ENCODE measurements at regions not wholly inside any gene's neighbourhood (a gene's known extent, or its start where the extent isn't known, plus 50 kb on each side); places are given as distances from the start of the nearest gene placed in this dataset.
A peak's percentile ranks its signal among the peaks of the same experiment; 100 is the strongest.
"Not testable (repeated sequence)": the region's sequence is repeated elsewhere in the genome, so short reads cannot be mapped to it uniquely, and the experiment has no call there.

- not testable (repeated sequence) for DNase-seq (ENCODE audit: low read depth in 2 of 2)
Observed at GRCh38 chr16:29237495-29237894, 169.0 kb downstream of the NPIPB11 start.

- not testable (repeated sequence) for DNase-seq (ENCODE audit: low read depth in 2 of 2)
Observed at GRCh38 chr16:29237023-29237422, 169.5 kb downstream of the NPIPB11 start.

DNA sequence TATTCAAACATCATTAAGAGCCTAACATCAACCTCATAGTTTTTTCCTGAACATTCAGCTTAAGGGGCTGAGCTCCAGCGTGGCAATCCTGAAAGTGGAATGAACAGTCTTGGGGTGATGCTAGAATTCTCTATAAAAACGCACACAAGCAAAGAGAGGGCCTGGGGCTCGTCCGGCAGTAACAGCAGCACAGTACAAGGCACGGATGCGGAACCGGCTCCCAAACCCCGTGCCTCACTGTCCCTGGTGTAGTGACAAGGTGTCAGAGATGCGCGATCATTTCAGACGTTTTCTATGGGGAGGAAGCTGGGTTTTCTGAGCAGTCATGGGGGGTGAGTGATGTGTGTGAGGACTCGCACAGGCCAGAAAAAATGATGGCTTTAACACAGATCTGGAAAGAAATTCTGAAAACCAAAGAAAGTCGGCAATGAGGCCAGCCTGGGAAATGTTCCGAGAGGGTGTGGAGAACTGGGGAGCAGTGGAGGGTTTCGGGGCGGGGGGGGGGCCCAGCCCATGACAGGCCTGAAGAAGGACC is 170.6 kb downstream of the NPIPB11 start:
- not testable (repeated sequence) for DNase-seq (ENCODE audit: low read depth in 2 of 2)

DNA sequence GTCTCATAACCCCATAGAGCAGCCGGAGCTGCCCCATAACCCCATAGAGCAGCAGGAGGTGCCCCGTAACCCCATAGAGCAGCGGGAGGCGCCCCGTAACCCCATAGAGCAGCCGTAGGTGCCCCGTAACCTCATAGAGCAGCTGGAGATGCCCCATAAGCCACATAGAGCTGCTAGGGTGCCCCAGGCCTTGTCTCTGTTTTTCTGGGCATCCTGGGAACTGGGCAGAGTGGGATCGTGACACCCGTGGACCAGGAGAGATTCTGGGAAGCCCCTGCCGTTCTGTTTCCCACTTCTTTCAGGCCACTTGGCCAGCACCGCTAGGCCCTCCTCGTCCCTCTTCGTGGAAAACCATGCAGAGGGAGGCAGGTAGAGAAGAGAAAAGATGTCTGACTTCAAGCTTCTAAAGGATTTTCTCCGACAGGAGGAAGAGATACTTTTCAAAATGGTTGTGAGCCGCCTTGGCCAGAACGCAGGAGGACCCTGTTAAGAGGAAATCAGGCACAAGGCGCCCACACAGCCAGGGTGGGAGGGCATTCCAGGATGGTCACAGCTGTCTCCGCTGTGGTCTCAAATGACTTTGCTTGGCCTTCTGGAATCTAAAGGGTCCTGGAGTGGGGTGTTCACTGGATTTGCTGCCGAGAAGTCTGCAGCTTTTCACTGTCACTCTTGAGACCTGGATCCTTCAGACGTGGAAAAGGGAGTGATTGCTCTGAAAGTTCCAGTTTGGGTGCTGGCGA is 171.8 kb downstream of the NPIPB11 start:
- DNase-seq (ENCODE audit: low read depth in 2 of 2): not testable (repeated sequence)

- not testable (repeated sequence) for DNase-seq (ENCODE audit: low read depth in 2 of 2)
Observed at GRCh38 chr16:29233705-29234404, 172.7 kb downstream of the NPIPB11 start.

DNA sequence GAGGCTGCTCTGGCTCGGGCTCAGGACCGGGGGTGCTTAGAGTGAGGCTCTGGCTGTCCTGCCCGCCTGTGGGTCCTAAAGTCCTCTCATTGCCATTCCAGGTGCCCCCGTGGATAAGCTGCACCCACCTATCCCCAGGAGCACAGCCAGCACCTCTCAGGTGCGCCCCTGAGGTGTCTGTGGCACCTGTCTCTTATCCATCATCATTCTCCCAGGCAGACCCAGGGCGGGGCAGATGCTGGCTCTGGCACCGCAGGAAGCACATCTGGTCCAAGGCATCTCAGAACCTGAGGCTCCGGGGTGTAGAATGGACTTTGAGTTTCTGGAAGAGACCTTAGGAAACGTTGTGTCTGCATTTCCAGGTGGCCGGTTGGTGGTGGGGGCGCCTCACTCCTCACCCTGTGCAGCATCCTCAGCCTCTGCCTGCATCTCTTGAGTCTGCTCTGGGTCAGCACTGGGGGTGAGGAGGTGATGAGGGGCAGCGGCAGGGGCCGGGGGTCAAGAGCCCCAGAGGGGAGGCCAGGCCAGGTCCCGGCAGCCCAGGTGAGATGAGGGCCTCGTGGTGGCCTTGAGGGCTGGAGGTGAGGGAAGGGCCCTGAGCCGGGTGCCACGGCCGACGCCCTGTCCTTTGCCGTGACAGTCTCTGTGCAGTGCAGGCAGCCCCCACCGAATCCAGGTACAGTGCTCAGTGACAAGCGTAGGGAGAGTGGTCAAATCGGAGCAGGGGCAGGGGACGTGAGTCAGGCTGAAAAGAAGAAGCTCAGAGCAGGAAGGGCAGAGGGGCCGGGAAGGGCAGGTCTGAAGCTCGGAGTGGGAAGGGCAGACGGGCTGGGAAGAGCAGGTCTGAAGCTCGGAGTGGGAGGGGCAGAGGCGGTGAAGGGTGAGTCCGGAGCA is 173.5 kb downstream of the NPIPB11 start:
- DNase-seq (ENCODE audit: low read depth in 2 of 2): no peak

DNA sequence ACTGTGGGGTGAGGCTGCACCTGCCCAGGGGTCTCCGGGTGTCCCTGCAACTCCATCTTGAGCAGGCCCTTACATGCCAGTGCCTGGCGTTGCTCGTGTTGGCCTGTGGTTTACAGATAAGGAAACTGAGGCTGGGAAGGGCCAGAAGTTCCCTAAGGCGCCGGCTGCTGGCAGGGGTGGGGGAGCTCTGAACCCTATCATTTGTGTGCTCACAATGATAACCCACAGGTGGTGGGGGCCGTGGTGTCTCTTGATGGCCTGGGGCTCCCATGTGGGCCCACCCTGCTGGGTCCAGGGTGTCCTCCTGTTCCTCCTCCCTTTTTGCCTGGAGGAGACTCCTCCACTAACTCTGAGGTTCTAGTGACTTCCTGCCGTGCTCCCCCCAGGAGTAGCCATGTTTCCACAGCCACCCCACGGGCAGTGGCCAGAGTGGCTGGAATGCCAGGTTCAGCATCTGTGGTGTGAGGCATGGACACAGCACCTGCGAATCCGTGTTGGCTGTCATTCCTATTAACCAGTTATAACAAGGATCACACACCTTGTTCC is 174.3 kb downstream of the NPIPB11 start:
- not testable (repeated sequence) for DNase-seq (ENCODE audit: low read depth in 2 of 2)

- DNase-seq (ENCODE audit: low read depth in 2 of 2): no peak
Observed at GRCh38 chr16:29231244-29231643, 175.3 kb downstream of the NPIPB11 start.

GRCh38 chr16:29230671-29231096 is 175.8 kb downstream of the NPIPB11 start:
- DNase-seq (ENCODE audit: low read depth in 2 of 2): no peak

DNA sequence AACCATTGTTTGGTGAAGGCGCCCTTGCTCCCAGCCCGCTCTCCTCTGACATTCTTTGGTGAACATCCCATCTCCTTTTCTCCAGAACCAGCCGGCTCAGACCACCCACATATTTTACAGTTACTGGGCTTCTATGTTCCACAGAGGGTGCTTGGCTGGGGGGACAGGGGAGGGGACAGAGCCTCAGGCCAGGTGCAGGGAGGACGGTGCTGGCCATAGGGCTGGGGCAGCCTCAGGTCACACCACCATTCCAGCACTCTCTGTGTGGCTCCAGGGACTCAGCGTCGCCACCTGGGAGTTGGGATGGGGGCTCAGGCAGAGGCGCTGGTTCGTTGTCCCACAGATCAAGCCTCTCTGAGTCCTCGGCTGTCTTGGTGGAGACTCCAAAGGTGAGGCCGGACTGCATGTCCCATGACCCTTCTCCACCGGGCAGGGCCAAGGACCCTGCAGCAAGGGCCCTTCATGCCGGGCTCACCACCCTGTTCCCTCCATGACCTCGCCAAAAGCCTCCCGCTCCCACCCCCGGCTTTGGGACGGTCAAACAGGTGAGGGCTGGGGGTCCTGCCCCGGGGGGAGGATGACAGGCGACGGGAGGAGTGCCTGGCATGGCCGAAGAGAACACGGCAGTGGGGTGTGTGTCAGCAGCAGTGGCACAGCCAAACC is 176.4 kb downstream of the NPIPB11 start:
- not testable (repeated sequence) for DNase-seq (ENCODE audit: low read depth in 2 of 2)

DNA sequence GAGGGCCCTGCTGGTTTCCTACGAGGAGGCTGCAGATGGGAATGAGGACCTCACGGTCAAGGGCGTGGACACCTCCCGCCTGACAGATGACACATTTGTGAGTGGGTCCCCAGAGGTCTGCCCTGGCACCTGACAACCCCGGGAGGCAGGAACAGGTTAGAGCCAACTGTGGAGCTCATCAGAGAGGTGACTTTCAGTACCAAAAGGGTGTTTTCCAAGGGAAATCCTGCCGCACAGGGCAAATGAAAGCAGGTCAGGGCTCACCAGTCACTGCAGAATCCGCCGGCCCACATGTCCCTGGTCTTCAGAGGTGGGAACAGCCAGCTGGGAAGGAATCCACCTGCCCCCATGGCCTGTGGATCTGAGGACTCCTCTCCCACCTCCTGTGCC is 176.9 kb downstream of the NPIPB11 start:
- not testable (repeated sequence) for DNase-seq (ENCODE audit: low read depth in 2 of 2)

DNA sequence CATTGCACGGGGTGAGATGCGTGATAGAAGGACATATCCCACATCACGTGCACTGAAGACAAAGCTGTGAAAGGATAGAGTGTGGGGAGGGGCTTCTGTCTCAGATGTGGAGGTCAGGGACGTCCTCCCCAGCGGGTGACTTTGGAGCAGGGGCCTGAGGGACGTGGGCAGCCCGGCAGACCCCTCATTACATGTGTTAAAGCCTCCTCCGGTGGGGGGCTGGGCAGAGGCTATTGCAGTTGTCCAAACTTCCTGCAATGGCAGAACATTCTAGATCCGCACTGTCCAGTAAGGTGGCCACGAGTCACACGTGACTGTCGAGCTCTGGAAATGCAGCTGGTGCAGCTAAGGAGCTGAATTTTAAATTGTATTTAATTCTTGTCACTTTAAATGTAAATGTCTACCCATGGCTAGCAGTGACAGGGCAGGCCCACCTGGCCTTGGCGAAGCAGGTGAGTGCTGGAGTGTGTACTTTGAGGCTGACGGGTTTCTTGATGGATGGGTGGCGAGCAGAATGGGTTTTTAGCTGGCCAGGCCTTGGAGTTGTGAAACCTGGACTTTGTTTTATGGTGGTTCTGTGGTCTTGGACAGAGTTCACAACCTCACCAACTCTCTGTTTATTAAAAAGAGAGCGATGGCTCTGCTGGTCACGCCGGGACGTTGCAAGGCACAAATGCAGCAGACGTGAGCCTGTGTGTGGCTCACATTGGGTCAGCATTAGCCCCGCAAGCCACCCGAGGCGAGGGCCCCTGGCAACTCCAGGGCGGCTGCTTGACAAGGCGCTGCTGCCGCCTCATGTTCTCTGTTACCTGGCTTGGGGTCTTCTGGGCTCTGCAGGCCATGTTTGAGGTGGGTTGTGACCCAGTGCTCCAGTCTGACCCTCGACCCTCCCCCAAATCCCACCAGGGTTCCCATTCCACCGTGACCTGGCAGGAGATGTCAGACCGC is 177.6 kb downstream of the NPIPB11 start:
- not testable (repeated sequence) for DNase-seq (ENCODE audit: low read depth in 2 of 2)

DNA sequence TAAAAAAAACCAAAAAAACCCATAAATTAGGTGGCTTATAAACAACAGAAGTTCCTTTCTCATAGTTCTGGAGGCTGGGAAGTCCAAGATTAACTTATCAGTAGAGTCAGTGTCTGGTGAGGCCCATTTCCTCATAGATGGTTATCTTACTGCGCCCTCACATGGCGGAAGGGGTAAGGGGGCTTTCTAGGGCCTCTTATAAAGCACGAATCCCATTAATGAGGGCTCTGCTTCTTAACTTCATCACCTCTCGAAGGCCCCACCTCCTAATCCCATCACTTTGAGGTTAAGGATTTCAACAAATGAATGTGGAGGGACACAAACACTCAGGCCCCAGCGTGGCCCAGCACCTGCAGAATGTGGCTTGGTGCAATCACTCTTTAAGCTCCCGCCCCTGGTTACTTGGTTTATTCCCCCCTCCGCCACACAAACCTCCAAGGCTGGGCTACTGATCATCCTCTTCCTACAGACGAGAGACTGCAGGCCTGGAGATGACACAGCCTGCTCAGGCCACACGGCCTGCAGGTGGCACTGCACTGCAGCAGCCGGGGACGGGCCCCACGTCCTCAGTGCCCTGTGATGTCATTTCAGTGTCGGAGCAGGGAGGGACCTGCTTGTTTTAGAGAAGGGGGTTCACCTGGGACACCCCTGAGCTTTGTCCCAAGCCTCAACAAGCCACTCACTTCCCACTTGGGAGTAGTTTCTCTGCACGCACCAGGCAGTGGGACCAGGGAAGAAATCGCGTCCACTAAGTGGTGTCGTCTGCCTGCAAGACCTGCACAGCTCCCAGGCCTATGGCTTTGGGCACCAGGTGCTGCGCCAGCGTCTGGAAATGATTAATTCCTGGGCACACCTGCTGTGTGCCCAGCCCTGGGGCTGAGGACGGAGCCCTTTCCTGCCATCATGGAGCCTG is 178.5 kb downstream of the NPIPB11 start:
- DNase-seq (ENCODE audit: low read depth in 2 of 2): peak; percentile 17 to 23

DNA sequence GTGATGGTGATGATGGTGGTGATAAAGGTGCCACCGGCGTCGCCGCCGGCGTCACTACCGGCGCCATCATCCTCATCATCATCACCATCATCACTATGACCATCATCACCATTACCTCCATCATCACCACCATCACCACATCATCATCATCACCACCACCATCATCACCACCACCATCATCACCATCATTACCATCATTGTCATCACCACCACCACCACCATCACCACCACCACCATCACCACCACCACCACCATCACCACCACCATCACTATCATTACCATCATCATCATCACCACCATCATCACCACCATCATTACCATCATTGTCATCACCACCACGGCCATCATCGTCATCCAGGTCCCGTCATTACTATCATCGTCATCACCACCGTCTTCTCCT is 179.7 kb downstream of the NPIPB11 start:
- DNase-seq (ENCODE audit: low read depth in 2 of 2): no peak

GRCh38 chr16:29224675-29225074 is 181.8 kb downstream of the NPIPB11 start:
- DNase-seq (ENCODE audit: low read depth in 2 of 2): not testable (repeated sequence)

- DNase-seq (ENCODE audit: low read depth in 2 of 2): not testable (repeated sequence)
Observed at GRCh38 chr16:29222615-29223014, 183.9 kb downstream of the NPIPB11 start.

- DNase-seq (ENCODE audit: low read depth in 2 of 2): not testable (repeated sequence)
Observed at GRCh38 chr16:29222008-29222407, 184.5 kb downstream of the NPIPB11 start.

DNA sequence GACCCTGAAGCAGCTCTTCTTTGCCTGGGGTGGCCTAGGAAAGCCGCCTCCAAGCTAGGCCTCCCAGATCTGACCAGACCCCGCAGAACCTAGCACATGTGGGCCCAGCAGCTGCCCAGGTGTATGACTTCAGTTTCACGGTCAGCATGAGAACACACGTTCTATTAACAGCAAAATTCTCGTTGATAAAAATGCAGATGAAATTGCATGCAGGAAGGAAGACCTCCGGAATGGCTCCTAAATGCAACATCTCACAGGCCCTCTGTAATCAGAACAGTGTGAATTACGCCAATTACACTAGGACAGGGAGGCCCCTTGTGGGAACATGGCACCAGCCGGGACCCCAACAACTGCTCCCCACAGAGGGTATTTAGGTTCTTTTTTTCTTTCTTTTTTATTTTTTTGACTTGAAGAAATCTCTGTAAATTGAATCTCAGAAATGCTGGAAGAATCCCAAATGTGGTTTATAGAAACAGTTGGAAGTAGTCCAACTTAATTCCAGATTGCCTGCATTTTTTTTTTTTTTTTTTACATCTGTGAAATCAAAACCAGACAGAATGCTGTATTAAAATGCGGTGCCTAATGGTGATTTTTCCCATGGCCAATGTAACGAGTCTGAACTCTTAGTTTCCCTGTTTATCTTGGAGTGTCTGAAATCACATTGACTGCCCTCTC is 185.1 kb downstream of the NPIPB11 start:
- not testable (repeated sequence) for DNase-seq (ENCODE audit: low read depth in 2 of 2)

All from stimulated activated CD4-positive, alpha-beta T cell treated with anti-CD3 and anti-CD28 coated beads, Interleukin-4, amount 100 ng/mL, for 48 hours (primary cell).